ENCODE measurements at regions not wholly inside any gene's neighbourhood (a gene's known extent, or its start where the extent isn't known, plus 50 kb on each side); places are given as distances from the start of the nearest gene placed in this dataset.

DNA sequence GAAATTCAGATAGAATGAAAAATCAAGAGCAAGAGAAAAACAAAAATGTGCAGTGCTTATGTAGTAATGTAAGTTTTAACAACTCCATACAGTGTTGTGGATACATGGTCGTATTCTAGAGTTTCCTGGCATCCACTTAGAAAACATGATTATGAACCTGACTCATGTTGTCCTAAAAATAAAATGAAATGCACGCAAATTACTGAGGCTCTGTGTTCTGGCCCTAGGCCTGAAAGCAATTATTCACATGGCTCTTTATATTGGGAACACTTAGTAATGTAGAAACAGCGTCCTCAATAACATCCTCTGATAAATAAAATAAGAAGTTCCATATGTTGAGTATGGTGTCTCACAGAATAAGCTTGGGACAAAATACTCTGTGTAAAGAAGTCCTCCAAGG is 200.2 kb upstream of the SEMA3E start (continued):
- TF ChIP-seq JUND (IDR thresholded peaks at IDR 0.05; ENCODE audit: low read length) (no peak), SIN3A (conservative IDR thresholded peaks at IDR 0.05 in 1 of 2, IDR thresholded peaks at IDR 0.05 in 1 of 2; ENCODE audit: low read depth in 1 of 2, low read length in 2 of 2) (no peak), MAFK (IDR thresholded peaks at IDR 0.05; ENCODE audit: low read depth, low read length) (no peak), KDM1A (IDR thresholded peaks at IDR 0.05; ENCODE audit: borderline replicate concordance, low read length) (no peak)

All from H1 (cell line).